ENCODE measurements at regions not wholly inside any gene's neighbourhood (a gene's known extent, or its start where the extent isn't known, plus 50 kb on each side); places are given as distances from the start of the nearest gene placed in this dataset.

- no peak for TF ChIP-seq CTCF (IDR thresholded peaks at IDR 0.05)
- TF ChIP-seq RFX5 (IDR thresholded peaks at IDR 0.05), result no peak
- no peak for TF ChIP-seq HMGXB4 (CRISPR knock-in tag; IDR thresholded peaks at IDR 0.05; ENCODE audit: borderline replicate concordance)
- TF ChIP-seq FOSL2 (IDR thresholded peaks at IDR 0.05), result no peak
- no peak for TF ChIP-seq FOSL2 (CRISPR knock-in tag; IDR thresholded peaks at IDR 0.05)
- no peak for TF ChIP-seq HDAC2 (IDR thresholded peaks at IDR 0.05)
- no peak for TF ChIP-seq EP300 (IDR thresholded peaks at IDR 0.05)
- TF ChIP-seq ATOH8 (CRISPR knock-in tag; IDR thresholded peaks at IDR 0.05; ENCODE audit: low read depth), result no peak
These were observed 324.6 kb upstream of the CHRM3 start for GRCh38 chr1:239061770-239062169.
